Left ventricle myocardium inferior (tissue), 1 donor: ENCODE measurements at regions not wholly inside any gene's neighbourhood (a gene's known extent, or its start where the extent isn't known, plus 50 kb on each side); places are given as distances from the start of the nearest gene placed in this dataset.
"Not testable (repeated sequence)": the region's sequence is repeated elsewhere in the genome, so short reads cannot be mapped to it uniquely, and the experiment has no call there.

Source experiments
- DNase-seq: peaks from one replicate; pipeline ENCODE4 v3.0.0-alpha.2; 2020
- H3K27ac ChIP-seq: fragments of 200-600 bp; replicated peaks from 2 replicates; pipeline ENCODE4 v1.8.0; 2021
- H3K27me3 ChIP-seq: fragments of 200-600 bp; 2 replicates; pipeline ENCODE4 v1.8.0; 2021; ENCODE audit warnings: low read depth
- H3K36me3 ChIP-seq: fragments of 200-600 bp; 2 replicates; pipeline ENCODE4 v1.8.0; 2021
- H3K4me1 ChIP-seq: fragments of 200-600 bp; 2 replicates; pipeline ENCODE4 v1.8.0; 2021
- H3K4me3 ChIP-seq: fragments of 200-600 bp; 2 replicates; pipeline ENCODE4 v1.8.0; 2021; ENCODE audit warnings: mild to moderate bottlenecking, moderate library complexity
- H3K9me3 ChIP-seq: fragments of 200-600 bp; replicated peaks from 2 replicates; pipeline ENCODE4 v1.8.0; 2021
- CTCF ChIP-seq: fragments of 200-600 bp; IDR thresholded peaks from 2 replicates; pipeline ENCODE4 v1.8.0; 2021; ENCODE audit warnings: antibody characterized with exemption, mild to moderate bottlenecking, borderline replicate concordance
- intact Hi-C: fragments of 100-400 bp; cut with micrococcal nuclease; formaldehyde crosslinking; loops from one replicate; pipeline ENCODE4 v1.11.0; 2022
- donor health status: DM: no; HTN: yes; CAD: no; lungs with severe emphysema.

- no peak overlapping the region for H3K27ac ChIP-seq
- DNase-seq, result no peak
- TF ChIP-seq CTCF, result no peak
- H3K4me1 ChIP-seq, result no peaks in the 10 kb centered on the region
- H3K4me3 ChIP-seq, result no peak overlapping the region
- no peaks in the 10 kb centered on the region for H3K36me3 ChIP-seq
- no peaks in the 10 kb centered on the region for H3K9me3 ChIP-seq
- intact Hi-C loops, result no loop called here
- no peaks in the 10 kb centered on the region for H3K27me3 ChIP-seq
These were observed 78.2 kb upstream of the TET2 start for GRCh38 chr4:105068516-105068915.

GRCh38 chr4:105072095-105072494 lies 74.6 kb upstream of the TET2 start:
- H3K36me3 ChIP-seq, H3K27ac ChIP-seq, intact Hi-C loops, H3K4me3 ChIP-seq, H3K27me3 ChIP-seq, H3K9me3 ChIP-seq, DNase-seq, H3K4me1 ChIP-seq: not testable (repeated sequence)

DNA sequence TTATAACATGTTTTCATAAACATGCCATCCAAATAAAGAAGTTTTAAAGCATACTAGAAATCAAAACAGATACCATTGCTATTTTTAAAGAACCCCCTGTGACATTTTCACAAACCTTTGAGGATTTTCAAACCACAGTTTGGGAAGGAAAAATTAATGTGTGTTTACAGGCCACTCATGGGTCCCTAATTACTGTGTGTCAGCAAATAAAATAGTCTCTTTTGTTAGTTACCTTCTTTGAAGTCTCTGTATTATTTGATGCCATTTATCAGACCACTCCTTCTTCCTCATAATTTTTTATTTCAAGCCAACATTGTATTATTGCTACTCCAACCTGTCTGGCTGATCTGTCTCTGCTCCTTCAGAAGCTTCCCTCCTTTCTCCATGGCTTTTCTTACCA lies 72.6 kb upstream of the TET2 start:
- no peak overlapping the region for H3K27ac ChIP-seq
- no peak for TF ChIP-seq CTCF
- H3K4me3 ChIP-seq, result no peak overlapping the region
- no peaks in the 10 kb centered on the region for H3K27me3 ChIP-seq
- no peaks in the 10 kb centered on the region for H3K36me3 ChIP-seq
- DNase-seq, result no peak
- H3K9me3 ChIP-seq, result no peaks in the 10 kb centered on the region
- intact Hi-C loops, result no loop called here
- H3K4me1 ChIP-seq, result no peaks in the 10 kb centered on the region

- no peaks in the 10 kb centered on the region for H3K9me3 ChIP-seq
- no peak for TF ChIP-seq CTCF
- no peaks in the 10 kb centered on the region for H3K4me1 ChIP-seq
- intact Hi-C loops, result no loop called here
- no peak overlapping the region for H3K4me3 ChIP-seq
- DNase-seq, result no peak
- no peaks in the 10 kb centered on the region for H3K36me3 ChIP-seq
- no peaks in the 10 kb centered on the region for H3K27me3 ChIP-seq
- H3K27ac ChIP-seq, result no peak overlapping the region
These were observed 71.6 kb upstream of the TET2 start for GRCh38 chr4:105075045-105075444.

GRCh38 chr4:105088110-105088879 lies 58.4 kb upstream of the TET2 start:
- Histone ChIP-seq H3K4me3 (peak overlapping the region; percentile 32), H3K27me3 (no peaks in the 10 kb centered on the region), H3K4me1 (peaks cover 15% of the 10 kb centered on the region), H3K9me3 (no peaks in the 10 kb centered on the region), H3K27ac (peak overlapping the region; percentile 13), H3K36me3 (no peaks in the 10 kb centered on the region)
- no peak for DNase-seq
- no peak for TF ChIP-seq CTCF
- intact Hi-C loops, result no loop called here

GRCh38 chr4:105092356-105092755 lies 54.3 kb upstream of the TET2 start:
- peaks cover 36% of the 10 kb centered on the region for H3K9me3 ChIP-seq
- no peak overlapping the region for H3K4me3 ChIP-seq
- intact Hi-C loops, result no loop called here
- no peak overlapping the region for H3K27ac ChIP-seq
- TF ChIP-seq CTCF, result no peak
- no peaks in the 10 kb centered on the region for H3K36me3 ChIP-seq
- peaks cover 15% of the 10 kb centered on the region for H3K4me1 ChIP-seq
- no peaks in the 10 kb centered on the region for H3K27me3 ChIP-seq
- DNase-seq, result no peak
